ENCODE measurements at regions not wholly inside any gene's neighbourhood (a gene's known extent, or its start where the extent isn't known, plus 50 kb on each side); places are given as distances from the start of the nearest gene placed in this dataset.
"Not testable (repeated sequence)": the region's sequence is repeated elsewhere in the genome, so short reads cannot be mapped to it uniquely, and the experiment has no call there.

DNA sequence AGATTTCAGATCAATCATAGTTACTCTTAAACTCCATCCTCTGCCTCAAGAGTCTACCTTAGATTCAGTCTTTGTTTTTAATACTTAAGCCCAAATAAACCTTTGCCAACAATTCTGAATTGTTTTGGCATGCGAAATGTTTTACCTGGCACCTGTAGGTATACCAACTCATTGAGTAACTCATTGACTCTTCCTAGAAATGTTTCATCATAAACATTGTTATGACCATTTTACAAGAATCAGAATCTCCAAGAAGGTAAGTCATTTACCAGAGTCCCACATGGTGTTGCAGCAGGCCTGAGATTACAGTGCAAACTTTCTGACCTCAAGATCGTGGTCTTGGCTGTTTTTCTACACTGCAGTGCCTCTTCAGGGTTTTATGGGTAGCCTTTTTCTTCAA lies 750.4 kb downstream of the BRINP1 start:
- DNase-seq (ENCODE audit: low read depth in 4 of 4, low spot score in 3 of 4) = no peak

DNA sequence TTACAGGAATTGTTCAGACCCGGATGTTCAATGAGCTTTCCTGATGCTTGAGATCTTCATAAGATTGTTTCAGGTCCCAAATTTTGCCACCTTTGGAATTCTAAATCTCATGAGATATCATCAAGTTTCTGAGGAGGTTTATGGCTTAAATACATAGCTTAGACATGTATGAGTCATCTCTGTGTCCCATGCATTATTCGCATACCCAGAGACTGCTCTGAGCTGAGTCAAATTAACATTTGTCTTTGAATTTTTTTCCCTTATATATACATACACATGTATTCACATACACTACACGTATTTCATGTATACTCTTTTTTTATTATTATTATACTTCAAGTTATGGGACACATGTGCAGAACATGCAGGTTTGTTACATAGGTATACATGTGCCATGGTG lies 744.6 kb downstream of the BRINP1 start:
- DNase-seq (ENCODE audit: low read depth in 4 of 4, low spot score in 3 of 4) = no peak

DNA sequence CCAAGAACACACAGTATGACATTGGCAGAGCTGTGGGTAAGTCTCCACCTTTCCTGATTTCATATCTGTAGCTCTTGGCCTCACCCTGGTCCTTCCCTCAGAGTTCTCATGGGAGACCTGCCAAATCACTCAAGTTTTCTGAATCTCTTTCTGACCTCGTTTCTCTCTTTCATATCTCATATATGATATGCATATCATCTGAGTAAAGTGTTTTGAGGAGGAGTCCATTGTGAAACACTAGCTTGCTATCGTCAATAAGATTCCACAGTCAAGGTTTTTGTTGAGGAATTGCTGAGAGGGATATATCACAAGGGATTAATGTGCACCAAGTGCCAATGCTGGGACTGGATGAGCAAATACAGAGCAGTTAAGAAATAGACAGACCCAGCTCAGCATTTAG lies 739.2 kb downstream of the BRINP1 start:
- DNase-seq (ENCODE audit: low read depth in 4 of 4, low spot score in 3 of 4) = no peak

DNA sequence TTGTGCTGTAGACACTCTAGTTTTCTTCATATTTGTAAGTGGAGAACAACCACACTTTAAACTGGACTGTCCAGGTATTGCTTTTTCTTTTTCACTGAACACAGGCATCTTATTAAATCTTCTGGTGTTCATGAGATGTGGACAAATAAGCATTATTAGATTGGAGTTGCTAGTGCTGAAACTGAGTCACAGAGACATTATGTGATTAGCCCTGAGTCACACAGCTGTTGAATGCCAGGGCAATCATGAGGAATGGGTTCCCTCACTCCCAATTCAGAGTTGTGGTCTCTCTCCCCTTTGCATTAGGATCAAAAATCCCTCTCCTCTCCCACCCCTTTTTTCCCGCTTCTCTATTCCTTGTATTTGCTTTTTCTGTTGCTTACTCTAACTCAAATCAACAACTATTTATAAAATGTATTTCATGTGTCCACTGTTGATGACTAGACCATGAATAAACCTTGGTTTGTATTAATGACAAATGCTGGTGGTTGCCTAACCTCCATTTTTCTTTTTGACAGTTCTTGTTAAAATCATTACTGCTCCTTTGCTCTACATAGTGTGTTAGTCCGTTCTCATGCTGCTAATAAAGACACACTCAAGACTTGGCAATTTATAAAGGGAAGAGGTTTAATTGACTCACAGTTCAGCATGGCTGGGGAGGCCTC lies 738.2 kb downstream of the BRINP1 start:
- DNase-seq (ENCODE audit: low read depth in 4 of 4, low spot score in 3 of 4) = no peak

DNA sequence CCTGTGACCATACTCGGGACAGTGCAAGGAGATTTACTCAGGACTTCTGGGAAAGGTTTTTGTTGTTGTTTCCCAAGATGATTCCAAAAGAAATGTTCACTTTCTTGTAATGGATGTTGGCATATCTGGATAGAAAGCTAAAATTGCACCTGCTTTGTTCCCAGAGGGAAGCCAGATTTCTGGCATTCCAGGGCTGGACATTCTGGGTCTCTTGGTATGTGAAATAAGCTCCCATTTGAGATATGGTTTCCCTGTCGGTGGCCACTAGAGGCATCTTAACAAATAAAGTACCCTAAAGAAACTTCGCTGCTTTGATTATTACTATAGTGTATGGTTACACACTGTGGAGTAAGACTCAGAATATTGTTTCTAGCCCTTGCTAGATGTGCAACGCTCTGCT lies 737.3 kb downstream of the BRINP1 start:
- DNase-seq (ENCODE audit: low read depth in 4 of 4, low spot score in 3 of 4) = no peak

DNA sequence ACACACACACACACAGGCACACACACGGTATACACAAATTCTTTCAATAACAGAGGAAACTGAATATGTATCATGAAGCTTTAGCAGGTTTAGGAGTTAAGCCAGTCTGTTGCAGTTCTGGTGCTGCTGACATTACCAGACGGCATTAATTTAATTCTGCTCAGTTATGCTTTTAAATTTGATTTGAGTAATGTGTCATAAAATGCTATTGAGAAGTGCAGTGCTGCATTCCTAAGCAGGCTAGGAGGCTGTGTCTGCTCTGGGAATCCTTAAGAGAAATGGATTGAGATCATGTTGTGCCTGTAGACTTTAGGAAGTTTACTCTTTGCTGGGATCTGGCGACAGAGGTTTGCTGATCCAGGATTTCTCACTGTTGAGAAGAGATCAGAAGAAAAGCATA lies 733.8 kb downstream of the BRINP1 start:
- no peak for DNase-seq (ENCODE audit: low read depth in 4 of 4, low spot score in 3 of 4)

DNA sequence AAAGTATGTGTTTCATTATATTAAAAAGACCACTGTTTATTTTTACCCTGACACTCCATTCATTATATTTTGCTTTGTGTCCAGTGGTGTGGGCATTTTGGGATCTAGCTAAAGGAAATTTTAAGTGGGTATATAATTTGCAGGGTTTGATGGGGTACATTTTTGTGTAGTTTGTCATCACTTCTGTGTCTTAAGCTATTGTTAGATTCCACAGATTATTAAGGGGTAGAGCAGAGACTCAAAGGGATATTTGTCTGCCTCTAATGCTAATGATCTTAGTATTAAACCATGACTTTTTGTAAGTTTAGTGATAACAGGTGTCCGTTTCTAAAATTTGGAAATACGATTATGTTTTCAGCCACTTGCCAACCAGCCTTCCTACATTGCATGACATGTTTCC lies 731.6 kb downstream of the BRINP1 start:
- no peak for DNase-seq (ENCODE audit: low read depth in 4 of 4, low spot score in 3 of 4)

DNA sequence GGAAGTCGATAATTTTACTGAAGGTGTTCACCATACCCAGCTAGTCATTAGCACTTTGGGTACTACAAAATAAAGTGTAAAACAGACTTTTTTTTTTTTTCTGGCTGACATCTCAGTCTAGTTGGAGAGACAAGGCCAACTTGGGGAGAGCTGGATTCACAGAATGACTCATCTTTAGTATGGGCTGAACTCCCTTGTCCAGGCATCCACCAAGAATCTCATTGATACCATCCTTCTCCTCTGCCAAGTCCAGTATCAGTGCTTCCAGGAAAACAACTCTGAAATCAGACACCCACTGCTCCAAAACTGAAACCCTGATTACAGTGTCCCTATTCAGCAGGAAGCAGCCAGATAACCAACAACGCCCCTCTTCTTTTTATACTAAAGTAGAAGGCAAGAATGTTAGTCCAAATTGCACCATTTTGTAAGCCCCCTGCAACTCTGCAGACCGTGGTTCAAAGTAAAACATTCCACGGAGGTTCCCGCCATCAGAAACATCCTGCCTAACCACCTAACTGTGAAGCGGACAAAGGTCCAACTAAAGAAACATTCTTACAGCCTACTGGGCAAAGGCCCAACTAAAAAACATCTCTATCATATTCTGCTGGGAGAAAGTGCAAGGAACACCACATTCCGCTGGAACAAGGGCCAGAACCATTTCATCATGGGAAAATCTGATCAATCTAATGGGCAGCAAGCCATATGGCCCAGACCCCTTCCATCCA lies 728.2 kb downstream of the BRINP1 start:
- no peak for DNase-seq (ENCODE audit: low read depth in 4 of 4, low spot score in 3 of 4)

DNA sequence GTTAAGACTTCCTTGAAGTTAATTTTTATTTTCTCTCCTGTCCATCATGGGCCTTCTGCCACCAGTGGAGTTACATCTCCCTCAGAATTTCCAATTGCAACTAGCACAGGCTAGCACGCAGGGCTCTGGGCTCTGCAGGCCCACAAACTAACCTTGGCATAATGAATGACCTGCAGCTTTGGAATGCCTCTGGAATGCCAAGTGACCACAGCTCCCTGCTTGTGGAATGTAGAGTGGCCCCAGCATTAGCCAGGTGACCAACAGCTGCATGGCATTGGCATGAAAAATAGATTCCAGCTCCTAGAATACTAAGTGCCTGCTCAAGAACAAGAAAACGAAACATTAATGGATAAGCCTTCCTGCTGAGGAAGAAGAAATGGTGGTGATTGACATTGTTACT lies 726.1 kb downstream of the BRINP1 start:
- peak in 2 of 4 donors; percentile 2 to 4 for DNase-seq (ENCODE audit: low read depth in 4 of 4, low spot score in 3 of 4)

DNA sequence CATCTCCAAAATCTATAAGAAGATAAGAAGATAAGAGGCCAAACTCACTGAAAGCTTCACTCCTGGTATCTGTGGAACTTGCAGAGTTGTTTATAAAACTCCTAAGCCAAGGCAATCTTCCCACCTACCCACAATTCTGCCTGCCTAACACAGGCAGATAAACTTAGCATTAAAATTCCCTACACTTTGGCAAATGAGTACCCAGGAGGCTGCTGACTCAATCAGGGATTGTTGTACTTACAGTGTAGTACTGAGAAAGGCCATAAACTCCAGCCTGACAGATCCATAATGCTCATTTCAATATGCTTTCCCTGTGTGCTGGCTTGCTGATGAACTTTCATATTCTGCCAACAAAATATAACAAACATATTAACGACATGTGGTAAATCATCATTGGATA lies 725.2 kb downstream of the BRINP1 start:
- DNase-seq (ENCODE audit: low read depth in 4 of 4, low spot score in 3 of 4) = no peak

DNA sequence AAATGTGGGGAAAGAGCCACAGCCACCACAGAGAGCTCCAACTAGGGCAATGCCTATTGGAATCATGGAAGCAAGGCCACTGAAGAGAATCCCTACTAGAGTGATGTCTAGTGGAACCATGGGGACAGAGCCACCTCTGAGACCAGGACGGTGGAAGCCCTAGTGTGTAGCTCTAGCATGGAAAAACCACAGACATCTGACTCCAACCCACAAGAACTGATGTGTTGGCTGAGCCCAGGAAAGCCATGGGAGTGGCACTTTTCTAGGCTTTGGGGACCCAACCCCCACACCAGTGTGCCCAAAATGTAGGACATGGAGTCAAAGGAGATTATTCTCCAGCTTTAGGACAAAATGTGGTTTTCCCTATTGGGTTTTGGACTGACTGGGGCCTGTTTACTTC lies 721.9 kb downstream of the BRINP1 start:
- DNase-seq (ENCODE audit: low read depth in 4 of 4, low spot score in 3 of 4) = no peak

DNA sequence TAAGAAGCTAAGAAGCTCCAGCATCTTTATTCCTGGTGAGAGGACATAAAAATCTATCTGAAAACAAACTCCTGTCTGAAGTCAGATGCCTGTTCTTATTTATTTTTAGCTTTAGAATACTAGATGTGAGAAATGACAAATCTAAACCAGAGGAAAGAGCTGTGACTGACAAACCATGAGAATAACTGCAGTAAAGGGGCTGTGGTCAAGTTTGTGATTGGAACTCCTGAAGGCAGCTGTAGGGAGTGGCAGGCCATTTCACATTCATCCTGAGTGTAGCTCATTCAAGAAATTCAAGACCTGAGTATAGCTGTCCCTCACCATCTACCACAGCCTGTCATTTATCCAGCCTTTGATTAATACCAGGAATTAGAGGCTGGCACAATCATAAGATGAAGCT lies 718.8 kb downstream of the BRINP1 start:
- DNase-seq (ENCODE audit: low read depth in 4 of 4, low spot score in 3 of 4) = no peak

DNA sequence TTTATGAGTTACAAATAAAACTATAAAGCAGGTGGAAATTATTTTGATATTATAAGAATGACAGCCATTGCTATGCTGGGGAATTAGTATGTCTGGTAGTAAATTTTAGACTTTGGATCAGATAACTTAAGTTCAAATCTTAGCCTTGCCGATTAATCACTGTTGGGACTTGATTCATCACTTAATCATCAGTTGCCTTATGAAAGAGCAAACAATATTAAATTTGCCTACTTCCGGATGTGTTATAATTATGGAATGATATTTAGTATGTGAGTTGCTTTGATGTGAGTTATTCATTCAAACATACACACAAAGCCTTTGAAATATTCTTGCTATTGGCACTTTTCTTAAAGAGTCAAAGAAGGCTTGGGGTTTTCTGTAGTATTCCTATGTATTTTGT lies 717.7 kb downstream of the BRINP1 start:
- no peak for DNase-seq (ENCODE audit: low read depth in 4 of 4, low spot score in 3 of 4)

DNA sequence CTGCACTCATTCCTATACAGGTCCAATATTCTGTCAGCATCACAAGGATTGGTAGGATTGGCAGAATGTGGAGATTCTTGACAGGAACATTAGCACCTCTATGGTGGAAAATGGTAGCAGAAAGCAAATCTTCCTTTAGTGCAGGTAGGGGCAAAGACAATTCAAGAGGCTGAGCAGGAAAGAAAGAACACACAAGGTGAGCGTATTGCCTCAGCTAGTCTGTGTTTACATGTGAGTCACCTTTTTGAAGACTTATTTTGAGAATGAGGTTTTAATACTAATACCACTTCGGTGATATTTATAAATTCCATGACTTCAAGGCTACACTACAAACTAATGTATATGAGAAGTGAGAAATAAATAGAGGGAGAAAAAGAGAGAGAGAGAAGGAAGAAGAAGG lies 717.0 kb downstream of the BRINP1 start:
- no peak for DNase-seq (ENCODE audit: low read depth in 4 of 4, low spot score in 3 of 4)

DNA sequence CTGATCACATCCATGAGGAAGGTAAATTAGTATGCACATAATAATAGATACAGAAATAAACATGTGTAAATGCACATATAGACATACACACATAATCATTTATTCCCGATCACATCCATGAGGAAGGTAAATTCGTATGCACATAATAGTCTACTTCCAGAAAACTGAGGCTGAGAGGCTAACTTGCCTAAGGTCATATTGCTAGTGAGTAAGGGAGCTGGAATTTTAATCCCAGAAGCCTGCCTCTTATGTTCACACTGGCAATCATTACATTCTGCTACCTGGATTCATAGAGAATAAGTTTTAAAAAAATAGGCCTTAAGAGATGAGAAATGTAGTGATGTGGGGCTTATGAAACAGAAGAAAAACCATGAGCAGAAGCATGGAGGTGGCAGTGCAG lies 716.3 kb downstream of the BRINP1 start:
- no peak for DNase-seq (ENCODE audit: low read depth in 4 of 4, low spot score in 3 of 4)

DNA sequence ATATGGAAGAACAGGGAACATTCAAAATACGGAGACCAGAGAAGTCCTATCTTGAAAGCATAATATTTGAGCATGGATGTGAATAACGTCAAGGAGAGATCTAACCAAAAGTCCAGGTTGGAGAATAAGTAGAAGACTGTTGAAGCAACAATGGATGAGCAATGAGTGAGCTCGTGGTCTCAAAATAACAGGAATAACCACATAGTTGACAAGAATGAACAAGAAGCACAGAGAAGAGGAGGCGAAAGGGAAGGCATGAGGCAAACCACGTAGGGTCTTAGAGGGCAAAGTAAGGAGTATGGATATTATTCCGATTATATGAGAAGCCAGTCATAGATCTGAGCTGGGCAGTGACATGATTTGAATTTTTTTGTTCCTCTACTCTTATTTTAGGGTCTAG lies 710.2 kb downstream of the BRINP1 start:
- DNase-seq (ENCODE audit: low read depth in 4 of 4, low spot score in 3 of 4) = no peak

DNA sequence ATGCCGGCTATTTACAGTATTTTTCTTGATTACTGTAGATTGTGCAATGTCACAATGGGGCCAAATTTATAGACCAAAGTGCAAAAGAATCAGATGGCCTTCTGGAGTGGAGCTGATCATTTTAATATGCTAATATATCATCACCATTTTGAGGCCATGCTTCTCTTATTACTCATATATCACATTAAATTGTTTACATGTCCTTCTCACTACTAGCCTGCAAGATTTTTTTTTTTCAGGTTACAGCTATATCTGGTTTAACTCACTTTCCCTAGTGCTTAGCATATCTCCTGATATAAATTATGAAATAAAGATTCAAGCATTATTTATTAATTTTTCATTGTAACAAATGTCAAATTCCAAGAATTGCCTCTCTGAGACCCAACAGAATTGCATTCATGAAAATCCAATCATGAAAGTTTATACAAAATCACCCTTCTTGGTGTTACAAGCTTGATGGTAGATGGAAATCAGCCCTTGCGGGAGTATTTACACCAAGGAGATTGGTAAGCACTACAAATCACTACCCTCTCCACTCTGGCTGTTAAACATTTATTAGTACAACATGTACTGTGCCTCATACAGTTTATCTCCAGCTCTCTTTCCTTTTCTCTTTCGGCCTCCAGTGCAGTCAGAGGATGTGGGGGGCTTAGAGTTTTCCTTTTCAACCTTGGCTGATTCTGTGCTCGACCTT lies 703.9 kb downstream of the BRINP1 start:
- DNase-seq (ENCODE audit: low read depth in 4 of 4, low spot score in 3 of 4) = no peak

DNA sequence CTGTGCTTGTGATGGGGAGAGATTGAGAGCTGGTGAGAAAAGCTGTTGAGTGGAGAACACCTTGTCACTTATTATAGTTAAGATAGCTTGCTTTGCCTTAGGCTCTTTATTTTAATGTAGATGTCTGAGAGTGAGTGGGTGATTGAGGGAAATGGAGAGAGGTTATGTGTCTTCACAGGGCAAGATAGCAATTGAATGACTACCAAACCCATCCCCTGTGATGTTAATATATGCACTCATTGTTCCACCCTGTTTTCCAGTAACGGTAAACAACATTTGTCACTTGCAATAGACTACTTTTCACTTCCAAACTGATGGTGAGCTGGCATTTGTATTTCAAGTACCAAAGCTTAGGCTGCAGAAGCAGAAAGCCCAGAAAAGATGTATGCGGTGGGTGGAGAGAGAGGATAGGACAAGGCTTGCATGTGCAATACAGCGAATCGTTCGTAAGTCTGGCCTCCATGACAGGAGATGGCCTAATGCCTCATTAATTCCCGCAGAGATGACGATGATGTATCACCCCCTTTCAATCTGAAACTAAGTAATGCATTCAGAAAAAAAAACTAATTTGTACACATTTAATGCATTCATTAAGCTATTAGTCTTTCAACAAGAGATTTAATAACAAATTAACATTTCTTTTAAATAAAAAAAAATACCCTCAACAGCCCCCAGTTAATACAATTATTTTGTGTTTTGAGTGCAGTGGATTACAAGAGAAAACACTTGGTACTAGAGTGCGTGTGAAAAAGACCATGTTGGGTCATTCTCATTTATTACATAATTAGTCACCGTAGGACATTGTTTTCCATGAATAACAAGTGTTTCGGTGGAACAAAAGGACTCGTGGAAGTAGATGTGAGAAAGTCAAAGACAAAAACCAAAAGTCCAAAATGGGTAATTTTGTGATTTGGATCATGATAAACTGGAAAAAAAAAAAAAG lies 699.0 kb downstream of the BRINP1 start:
- no peak for DNase-seq (ENCODE audit: low read depth in 4 of 4, low spot score in 3 of 4)

DNA sequence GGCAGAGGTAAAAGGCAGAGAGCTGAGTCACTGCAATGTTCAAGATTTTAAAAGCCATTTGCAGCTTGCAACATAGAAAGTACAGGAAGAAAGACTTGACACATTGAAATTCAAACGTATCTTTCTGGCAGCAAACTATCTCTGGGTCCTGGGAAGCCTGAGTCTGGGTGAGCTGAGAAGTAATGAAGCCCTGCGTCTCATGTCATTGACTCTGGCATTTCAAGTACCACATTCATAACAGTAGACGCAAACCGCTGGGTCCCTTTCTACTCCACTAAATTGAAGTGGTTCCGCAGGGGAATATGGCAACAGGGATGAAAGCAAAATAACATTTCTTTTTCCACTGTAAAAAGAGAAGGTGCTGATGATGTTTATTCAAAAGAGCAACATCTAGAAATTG lies 694.3 kb downstream of the BRINP1 start:
- no peak for DNase-seq (ENCODE audit: low read depth in 4 of 4, low spot score in 3 of 4)

DNA sequence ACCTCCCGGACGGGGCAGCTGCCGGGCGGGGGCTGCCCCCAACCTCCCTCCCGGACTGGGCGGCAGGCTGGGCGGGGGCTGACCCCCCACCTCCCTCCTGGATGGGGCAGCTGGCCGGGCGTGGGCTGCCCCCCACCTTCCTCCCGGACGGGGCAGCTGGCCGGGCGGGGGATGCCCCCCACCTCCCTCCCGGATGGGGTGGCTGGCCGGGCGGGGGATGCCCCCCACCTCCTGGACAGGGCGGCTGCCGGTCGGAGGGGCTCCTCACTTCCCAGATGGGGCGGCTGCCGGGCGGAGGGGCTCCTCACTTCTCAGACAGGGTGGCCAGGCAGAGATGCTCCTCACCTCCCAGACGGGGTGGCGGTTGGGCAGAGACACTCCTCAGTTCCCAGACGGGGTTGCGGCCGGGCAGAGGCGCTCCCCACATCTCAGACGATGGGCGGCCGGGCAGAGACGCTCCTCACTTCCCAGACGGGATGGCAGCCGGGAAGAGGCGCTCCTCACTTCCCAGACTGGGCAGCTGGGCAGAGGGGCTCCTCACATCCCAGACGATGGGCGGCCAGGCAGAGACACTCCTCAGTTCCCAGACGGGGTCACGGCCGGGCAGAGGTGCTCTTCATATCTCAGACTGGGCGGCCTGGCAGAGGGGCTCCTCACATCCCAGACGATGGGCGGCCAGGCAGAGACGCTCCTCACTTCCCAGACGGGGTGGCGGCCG lies 691.1 kb downstream of the BRINP1 start:
- DNase-seq (ENCODE audit: low read depth in 4 of 4, low spot score in 3 of 4) = not testable (repeated sequence)
